Forelimb muscle (tissue), 1 donor: ENCODE measurements at regions not wholly inside any gene's neighbourhood (a gene's known extent, or its start where the extent isn't known, plus 50 kb on each side); places are given as distances from the start of the nearest gene placed in this dataset.

ENCODE experiments used
- DNase-seq: peaks from one replicate; pipeline ENCODE4 v3.0.0-alpha.2; 2013; ENCODE audit warnings: low read depth

GRCh38 chr6:28707387-28708282 lies 182.0 kb downstream of the GPX5 start:
- no peak for DNase-seq

GRCh38 chr6:28709478-28710349 lies 184.0 kb downstream of the GPX5 start:
- DNase-seq, result no peak

DNA sequence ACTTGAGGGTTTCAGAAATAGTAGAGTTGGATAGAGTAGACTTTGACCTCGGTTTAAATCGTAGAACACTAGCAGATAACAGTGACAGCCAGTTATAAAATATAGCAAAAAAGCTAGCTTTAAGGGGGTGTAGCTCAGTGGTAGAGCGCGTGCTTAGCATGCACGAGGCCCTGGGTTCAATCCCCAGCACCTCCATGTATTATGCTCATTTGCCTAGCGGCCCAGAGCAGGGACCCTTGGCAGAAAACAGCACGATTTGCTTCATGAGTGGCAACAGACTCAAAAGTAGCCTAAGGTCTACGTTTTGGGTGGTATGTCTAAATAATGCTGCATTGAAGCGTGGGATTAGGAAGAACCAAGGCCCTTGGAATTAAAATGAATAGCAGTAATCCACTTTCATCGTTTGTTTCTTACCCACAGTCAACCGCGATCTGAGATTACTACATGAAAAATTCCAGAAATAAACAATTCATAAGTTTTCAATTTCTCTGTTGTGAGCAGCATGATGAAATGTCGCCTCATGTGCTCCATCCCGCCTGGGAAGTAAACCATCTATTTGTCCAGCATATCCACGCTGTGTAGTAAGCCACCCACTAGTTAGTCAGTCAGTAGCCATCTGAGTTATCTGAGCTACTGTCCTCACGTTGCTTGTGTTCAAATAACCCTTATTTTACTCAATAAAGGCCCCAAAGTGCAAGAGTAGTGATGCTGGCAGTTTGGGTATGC lies 184.9 kb downstream of the GPX5 start:
- no peak for DNase-seq

GRCh38 chr6:28711325-28711724 lies 185.6 kb downstream of the GPX5 start:
- no peak for DNase-seq

- no peak for DNase-seq
Observed at GRCh38 chr6:28711788-28712341, 186.2 kb downstream of the GPX5 start.

- DNase-seq, result no peak
Observed at GRCh38 chr6:28712982-28713381, 187.3 kb downstream of the GPX5 start.

DNA sequence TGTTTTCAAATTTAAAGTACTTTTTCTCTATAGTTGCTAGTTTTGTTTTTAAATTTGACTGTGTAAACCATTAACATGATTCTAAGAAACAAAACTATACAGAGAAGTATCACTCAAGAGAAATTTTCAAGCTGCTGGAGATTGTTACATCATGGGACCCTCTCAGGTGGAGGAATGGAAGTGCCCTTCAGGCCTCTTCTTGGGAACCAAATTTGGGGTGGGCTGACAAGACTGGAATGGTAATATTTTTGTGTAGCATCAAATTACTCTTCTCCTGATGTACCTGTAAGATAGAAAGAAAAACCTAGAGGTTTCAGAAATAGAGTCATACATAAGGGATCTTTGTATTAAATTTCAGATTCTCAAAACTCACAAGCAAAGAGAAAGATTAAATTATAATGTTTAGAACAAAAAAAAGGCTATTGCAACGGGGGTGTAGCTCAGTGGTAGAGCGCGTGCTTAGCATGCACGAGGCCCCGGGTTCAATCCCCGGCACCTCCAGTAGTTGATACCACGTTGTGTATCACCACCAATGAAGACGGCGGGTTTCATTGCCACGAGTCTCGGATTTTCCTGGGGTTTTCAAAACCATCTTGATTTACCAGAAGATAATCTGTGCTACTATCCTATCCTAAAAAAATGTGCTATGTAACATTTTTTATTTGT lies 193.7 kb downstream of the GPX5 start:
- no peak for DNase-seq

DNA sequence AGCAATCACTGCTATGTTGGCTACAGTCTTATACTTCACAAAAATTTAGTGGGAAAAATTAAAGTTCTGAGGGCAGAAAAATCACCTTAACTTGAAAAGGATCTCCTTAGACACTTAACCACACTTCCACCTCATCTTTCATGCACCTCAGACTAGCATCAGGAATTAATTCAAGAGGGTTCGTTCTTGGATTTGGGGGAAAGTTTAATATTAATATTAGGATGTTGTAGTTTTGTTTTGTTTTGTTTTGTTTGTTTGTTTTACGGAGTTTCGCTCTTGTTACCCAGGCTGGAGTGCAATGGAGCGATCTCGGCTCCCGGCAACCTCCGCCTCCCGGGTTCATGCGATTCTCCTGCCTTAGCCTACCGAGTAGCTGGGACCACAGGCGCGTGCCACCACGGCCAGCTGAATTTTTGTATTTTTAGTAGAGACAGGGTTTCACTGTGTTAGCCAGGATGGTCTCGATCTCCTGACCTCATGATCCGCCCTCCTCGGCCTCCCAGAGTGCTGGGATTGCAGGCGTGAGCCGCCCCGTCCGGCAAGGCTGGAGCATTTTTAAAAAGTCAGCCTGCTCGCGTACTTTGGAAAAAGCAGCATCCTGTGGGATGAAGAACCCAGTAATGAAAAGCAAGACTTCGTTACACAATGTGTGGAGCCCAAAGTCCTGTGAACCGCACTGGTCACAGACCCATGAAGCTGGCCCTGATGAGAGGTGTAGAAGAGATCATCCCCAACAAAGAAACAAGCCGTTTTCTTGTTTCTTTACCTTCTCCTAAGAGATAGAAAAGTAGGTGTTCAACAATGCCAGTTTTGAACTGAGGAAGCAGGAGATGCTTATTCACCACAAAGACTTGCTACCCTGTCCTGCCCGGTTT lies 194.9 kb downstream of the GPX5 start:
- no peak for DNase-seq

- no peak for DNase-seq
Observed at GRCh38 chr6:28721372-28721771, 195.7 kb downstream of the GPX5 start.

- no peak for DNase-seq
Observed at GRCh38 chr6:28724395-28724794, 198.7 kb downstream of the GPX5 start.

DNA sequence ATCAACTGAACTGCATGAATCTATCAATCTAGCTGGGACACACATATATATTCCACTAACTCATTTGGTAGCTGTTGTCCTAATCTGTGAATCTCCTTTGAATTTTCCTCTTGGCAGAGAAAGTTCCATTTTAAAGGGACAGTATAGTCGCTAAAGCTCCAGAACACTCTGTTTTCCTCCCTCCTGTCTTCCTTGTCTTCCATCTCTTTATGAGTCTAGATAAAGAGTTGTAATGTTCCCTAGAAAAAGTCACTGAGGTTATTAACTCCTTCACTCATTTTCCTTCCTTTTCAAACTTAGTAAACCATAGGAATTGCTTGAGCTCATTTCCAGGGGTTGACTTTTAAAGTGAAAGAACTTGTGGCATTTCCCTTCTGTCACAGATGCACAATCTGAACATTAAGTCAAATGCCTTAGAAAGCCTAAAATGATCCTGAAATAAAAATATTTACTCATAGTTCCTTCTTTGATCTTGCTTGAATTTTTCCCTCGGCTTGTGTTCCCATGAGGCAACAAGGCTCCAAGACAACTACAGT lies 198.4 kb downstream of the TRIM27 start:
- DNase-seq, result no peak

DNA sequence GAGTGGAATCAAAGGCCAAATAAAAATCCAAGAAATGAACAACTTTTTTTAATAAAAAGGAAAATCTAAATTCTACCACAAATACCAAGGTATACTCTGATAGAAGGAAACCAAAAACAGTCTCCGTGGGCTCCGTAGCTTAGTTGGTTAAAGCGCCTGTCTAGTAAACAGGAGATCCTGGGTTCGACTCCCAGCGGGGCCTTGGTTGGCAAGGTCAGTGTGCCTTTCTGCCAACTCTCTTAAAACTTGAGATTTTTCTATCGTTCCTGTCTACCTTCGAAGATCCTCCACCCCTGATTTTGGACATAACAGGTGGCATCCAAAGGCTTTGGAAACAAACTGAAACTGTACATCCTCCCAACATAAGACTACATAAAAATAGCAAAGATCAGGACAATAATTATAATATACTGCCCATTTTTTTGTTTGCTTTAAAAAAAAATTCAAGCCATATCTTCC lies 197.9 kb downstream of the TRIM27 start:
- DNase-seq, result no peak

DNA sequence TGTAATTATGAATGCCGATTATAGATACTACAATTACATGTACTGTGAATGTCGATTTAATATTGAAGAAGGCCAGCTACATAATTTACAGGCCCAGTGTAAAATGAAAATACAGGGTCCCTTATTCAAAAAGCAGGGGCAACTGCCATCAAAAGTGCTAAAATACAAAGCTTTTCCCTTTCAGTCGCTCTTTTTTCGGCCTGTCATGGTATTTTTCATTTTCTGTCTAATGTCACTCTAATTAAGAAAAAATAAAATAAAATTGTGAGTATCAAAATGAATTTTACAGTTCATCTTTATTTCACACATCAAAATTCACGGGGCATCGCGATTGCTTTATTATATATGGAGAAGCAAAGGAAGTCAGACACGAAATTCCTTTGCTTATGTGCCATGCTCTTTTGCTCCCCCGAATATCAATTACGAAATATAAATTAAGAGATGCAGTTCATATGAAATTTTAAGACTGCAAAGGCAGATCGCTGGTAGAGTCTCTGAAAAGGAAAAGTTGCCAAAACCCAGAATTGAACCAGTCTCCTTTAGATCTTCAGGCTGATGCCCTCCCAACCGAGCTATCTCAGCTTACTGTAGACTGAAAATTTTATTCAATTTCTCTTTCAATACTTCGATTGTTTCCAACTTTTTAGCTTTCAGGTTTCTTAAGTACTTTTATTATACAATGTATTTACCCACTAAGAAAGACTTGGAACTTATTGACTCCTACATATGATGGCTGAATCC lies 197.0 kb downstream of the TRIM27 start:
- no peak for DNase-seq

DNA sequence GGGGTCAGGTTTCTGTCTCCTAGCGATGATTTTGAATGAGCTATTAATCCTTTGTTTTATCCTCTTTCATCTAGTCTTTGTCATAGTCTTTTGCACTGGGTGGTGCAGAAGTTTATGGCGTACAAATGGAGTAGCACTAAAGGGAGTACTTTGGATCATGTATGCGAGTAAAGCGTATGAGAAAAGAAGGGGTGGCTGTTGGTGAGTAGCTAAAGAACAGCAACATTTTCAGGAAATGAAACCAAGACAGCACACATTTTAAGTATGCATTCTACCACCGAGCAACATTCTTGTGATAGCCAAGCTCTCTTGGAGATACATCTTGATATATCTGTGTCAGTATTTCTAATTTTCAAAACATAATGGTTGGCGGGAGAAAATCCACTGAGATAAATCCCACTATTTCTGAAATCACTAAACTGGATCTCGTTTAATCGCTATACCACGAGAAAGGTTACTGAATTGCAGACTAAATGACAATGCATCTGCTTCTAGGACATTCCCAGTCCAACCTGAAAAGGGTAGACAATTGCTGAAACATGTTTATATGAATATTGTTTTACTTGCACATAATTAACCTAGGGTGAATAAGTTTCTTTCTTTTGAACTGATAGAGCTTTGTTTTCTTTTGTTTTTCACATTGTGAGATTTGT lies 196.1 kb downstream of the TRIM27 start:
- no peak for DNase-seq

DNA sequence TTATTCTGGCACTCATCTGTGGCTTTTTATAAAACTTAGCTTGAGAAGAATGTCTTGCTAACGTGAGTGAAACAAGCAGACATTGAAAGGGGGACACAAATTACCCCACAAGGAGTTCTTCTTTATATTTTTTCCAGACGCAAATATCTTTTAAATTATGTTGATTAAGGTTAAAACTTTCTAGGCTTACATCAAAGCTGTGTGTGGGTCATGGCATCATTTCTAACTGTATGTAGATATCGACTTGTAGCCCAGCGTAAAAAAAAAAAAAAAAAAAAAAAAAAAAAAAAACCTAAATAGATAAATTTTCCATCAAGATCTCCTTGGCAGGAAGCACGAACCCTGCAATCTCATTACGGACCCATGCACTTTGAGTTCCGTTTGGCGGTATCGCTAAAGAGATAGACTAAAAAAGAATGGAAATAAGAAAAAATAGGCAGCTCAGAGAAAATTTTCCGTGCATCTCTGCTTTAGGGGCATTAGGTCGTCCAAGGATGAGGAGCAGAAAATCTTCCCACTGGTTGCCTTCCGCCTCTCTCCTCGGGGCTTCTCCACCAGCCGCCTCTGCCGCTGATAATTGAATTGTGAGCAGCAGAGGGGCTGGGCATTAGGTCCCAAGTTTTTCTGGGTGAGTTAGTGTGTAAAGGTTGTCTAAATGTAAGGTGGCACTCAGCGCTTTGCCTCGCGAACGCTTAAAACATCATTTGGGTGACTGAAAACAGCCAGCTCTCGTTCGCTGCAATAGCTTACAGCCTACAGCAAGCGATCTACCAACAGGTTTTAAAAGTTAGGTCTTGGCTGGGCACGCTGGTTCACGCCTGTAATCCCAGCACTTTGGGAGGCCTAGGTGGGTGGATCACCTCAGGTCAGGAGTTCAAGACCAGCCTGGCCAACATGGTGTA lies 194.0 kb downstream of the TRIM27 start:
- DNase-seq, result no peak

DNA sequence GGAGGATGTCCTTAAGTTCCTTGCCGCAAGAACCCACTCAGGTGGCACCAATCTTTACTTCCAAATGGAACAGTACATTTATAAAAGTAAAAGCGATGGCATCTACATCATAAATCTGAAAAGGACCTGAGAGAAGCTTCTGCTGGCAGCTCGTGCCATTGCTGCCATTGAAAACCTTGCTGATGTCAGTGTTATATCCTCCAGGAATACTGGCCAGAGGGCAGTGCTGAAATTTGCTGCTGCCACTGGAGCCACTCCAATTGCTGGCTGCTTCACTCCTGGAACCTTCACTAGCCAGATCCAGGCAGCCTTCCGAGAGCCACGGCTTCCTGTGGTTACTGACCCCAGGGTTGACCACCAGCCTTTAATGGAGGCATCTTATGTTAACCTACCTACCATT lies 191.7 kb downstream of the TRIM27 start:
- no peak for DNase-seq

GRCh38 chr6:28734443-28734959 lies 189.3 kb downstream of the TRIM27 start:
- DNase-seq, result no peak
